22Rv1 (cell line): ENCODE measurements at regions not wholly inside any gene's neighbourhood (a gene's known extent, or its start where the extent isn't known, plus 50 kb on each side); places are given as distances from the start of the nearest gene placed in this dataset.

Experiments
- H3K27ac ChIP-seq: fragments of 450-650 bp; 2 replicates; pipeline ENCODE4 v1.5.1; 2017
- ZFX ChIP-seq: fragments of 450-650 bp; IDR thresholded peaks from 2 replicates; pipeline ENCODE4 v1.6.1; 2017; ENCODE audit warnings: antibody characterized with exemption, borderline replicate concordance
- TF ChIP-seq, protein P1 (sequence below): fragments of 450-650 bp; IDR thresholded peaks from 2 replicates; pipeline ENCODE4 v1.5.1; 2017; ENCODE audit warnings: mild to moderate bottlenecking

DNA sequence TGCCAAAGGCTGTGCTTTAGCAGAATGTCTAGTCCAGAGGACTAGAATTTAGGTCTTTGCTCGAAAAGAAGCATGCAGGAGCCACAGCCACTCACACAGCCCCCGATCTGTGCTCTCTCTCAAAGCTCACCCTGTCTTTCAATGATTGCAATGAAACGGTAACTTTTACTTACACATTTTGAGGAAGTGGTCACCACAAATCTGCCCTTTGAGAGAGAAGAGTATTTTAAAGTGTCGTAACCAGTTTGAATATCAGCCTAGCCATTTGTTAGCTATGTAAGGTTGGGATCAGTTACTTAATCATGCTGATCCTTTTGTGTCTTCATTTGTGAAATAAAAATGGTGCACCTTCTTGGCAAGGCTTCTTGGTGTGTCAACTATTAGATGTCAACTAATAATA, 209.0 kb downstream of the TFAP2A start:
- H3K27ac ChIP-seq, result no peak overlapping the region
- no peak for TF ChIP-seq ZFX
- TF ChIP-seq, protein P1, sequence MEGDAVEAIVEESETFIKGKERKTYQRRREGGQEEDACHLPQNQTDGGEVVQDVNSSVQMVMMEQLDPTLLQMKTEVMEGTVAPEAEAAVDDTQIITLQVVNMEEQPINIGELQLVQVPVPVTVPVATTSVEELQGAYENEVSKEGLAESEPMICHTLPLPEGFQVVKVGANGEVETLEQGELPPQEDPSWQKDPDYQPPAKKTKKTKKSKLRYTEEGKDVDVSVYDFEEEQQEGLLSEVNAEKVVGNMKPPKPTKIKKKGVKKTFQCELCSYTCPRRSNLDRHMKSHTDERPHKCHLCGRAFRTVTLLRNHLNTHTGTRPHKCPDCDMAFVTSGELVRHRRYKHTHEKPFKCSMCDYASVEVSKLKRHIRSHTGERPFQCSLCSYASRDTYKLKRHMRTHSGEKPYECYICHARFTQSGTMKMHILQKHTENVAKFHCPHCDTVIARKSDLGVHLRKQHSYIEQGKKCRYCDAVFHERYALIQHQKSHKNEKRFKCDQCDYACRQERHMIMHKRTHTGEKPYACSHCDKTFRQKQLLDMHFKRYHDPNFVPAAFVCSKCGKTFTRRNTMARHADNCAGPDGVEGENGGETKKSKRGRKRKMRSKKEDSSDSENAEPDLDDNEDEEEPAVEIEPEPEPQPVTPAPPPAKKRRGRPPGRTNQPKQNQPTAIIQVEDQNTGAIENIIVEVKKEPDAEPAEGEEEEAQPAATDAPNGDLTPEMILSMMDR, result no peak

DNA sequence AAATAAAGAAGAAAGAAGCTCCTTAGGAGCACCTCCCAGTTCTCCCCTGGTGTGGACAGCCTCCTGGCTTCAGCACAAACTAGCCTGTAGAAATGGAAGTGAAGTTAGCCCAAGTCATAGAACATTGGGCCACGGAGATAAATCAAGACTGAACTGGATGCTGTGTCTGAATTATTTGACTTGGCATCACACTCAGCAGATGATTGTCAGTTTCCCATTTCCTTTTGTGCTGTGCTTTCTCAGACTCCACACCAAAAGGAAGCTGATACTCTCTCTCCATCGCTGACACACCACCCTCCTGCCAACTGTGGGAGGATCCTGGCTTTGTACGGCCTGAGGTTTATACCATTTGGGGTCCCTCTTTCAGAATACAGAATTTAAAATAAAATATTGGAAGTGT, 209.8 kb downstream of the TFAP2A start:
- TF ChIP-seq ZFX, result no peak
- TF ChIP-seq, protein P1, result no peak
- H3K27ac ChIP-seq, result no peak overlapping the region

DNA sequence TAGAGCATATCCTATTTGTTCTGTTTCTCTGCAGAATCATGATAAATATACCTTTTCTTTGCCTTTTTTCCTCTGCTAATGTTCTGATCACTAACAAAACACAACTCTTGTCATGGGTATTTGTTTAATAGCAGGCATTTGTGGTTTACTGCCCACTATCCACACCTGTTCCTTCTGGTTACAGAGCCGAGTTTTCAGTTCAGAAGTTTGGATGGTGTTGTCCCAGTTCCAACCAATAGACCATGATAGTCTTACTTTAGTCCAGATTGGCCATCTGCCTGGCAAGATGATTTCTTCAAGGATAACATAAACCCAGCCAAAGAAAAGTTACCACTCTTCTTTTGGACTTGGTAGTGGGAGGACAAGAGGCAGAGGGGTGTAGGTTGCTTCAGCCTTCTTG, 211.2 kb downstream of the TFAP2A start:
- no peak for TF ChIP-seq ZFX
- TF ChIP-seq, protein P1, result no peak
- no peak overlapping the region for H3K27ac ChIP-seq

DNA sequence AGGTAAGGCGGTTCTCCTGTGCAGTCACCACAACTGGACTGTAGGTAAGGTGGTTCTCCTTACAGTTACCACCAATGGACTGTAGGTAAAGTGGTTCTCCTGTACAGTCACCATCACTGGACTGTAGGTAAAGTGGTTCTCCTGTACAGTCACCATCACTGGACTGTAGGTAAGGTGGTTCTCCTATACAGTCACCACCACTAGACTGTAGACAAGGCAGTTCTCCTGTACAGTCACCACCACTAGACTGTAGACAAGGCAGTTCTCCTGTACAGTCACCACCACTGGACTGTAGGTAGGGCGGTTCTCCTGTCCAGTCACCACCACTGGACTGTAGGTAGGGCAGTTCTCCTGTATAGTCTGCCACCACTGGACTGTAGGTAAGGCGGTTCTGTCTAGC, 212.3 kb downstream of the TFAP2A start:
- peak overlapping the region; percentile 32 for H3K27ac ChIP-seq
- no peak for TF ChIP-seq ZFX

DNA sequence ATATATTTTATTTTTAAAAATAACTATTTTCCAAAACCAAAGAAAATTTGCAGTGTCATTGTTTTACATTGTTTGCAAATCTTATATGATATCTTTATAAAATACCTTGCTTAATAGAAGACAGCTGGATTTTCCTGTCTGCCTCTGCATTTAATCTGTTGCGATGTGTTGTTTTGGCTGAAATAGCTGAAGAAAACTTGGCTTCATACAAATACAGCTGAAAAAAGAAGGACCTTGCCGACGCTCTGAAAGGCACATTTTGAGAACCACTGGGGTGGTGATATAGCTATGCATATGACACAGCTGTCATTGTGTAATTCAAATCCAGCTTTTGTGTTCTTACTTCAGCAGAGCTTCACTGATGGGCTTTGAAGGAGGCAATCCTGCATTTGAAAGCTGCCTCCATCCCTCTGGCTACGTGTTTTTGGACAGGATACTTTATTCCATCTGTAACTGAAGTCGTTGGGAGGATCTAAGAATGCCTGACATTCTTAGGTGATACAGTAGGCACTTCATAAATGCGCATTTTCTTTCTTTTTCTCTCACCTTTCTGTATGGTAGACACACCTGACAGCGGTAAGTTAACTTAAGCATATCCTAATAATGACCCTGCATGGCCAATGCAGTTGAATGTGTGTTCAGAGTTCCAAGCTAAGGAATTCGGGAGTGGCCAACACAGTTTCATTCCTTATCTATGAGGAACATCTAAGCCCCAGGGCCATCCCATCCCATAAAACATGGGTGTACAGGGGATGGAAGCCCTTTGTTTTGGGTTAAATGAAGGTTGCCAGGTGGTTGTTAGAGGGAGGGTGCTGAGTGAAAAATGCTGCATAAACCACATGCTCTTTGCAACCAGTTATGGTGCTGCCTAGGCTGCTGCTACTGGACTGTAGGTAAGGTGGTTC, 213.0 kb downstream of the TFAP2A start:
- H3K27ac ChIP-seq, result peak overlapping the region; percentile 32

DNA sequence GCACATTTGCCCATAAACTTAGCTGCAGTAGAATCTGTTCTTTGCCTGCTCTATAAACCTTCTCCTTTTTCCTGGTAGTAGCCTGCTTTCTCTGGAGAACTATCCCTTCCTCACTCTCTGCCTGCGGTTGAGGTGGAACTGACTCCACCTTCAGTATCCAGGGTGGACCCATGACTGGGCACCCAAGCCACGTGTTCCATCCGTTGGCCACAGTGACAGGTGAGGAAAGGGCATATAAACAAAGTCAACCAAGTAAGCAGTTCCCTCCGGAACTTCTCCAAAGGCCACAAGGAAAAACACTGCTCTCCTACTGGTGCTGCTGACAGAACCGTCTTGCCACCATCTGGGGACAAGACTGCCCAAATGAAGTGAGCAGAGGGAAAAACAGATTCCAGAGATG, 218.8 kb downstream of the TFAP2A start:
- no peak overlapping the region for H3K27ac ChIP-seq
- no peak for TF ChIP-seq ZFX
- TF ChIP-seq, protein P1, result no peak

More for the DNA sequence above, 213.0 kb downstream of the TFAP2A start:
- TF ChIP-seq, protein P1, result no peak
- no peak for TF ChIP-seq ZFX

DNA sequence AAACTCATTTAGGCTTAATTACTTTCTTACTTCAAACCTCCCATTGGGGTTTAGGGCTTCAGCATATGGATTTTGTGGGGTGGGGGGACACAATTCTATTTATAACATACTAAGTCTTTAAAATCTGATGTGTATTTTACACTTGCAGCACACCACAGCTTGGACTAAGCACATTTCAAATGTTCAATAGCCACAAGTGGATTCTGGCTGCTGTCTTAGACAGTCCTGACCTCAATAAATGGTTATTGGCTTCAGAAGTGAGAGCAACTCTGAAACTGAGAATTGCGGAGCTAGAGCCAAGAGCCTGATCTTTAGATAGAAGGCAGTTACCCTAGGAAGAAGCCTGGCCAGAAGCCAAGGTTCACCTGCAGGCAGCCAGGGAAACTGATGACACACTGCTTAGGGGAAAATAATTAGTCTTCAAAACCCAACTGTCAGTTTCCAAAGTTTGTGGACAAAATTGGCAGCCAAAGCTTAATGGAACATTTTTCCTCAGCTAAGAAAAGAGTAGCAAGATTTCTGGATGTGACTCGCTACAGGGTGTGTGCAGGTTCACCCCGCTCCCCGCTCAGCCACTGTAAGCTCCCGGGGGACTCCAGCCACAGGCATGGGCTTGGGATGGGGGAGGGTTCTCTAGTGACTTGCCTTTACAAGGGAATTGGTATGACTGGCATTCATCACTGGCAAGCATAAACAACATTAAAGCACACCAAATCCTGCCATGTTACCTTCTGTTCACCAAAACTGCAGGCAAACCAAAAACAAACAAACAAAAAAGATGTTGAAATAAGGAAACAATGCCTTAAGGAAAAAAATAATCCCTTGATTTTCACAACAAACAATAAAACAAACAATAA, 219.8 kb downstream of the TFAP2A start:
- no peak overlapping the region for H3K27ac ChIP-seq
- TF ChIP-seq ZFX, result no peak
- TF ChIP-seq, protein P1, result no peak
